Body of pancreas (tissue), 4 donors: ENCODE measurements at regions not wholly inside any gene's neighbourhood (a gene's known extent, or its start where the extent isn't known, plus 50 kb on each side); places are given as distances from the start of the nearest gene placed in this dataset.

ENCODE experiments used
- CTCF ChIP-seq, 7 experiments: fragments of 450-650 bp in 4 of 7; fragments of 200-600 bp in 3 of 7; sonication (generic) in 3 of 7; IDR thresholded peaks; one replicate each; pipeline ENCODE4 v1.5.1; 2016 to 2019; ENCODE audit warnings: antibody characterized with exemption in 7 of 7
- POLR2A ChIP-seq, 3 donors: fragments of 450-650 bp; IDR thresholded peaks; one replicate each; pipeline ENCODE4 v1.6.1; 2016; ENCODE audit warnings: antibody characterized with exemption in 3 of 3, mild to moderate bottlenecking in 2 of 3

GRCh38 chr4:124964852-124965496, 252.4 kb upstream of the ANKRD50 start:
- TF ChIP-seq CTCF (IDR thresholded peaks at IDR 0.05) = no peak
- TF ChIP-seq POLR2A (IDR thresholded peaks at IDR 0.05) = no peak
